ENCODE measurements at regions not wholly inside any gene's neighbourhood (a gene's known extent, or its start where the extent isn't known, plus 50 kb on each side); places are given as distances from the start of the nearest gene placed in this dataset.
"Not testable (repeated sequence)": the region's sequence is repeated elsewhere in the genome, so short reads cannot be mapped to it uniquely, and the experiment has no call there.

DNA sequence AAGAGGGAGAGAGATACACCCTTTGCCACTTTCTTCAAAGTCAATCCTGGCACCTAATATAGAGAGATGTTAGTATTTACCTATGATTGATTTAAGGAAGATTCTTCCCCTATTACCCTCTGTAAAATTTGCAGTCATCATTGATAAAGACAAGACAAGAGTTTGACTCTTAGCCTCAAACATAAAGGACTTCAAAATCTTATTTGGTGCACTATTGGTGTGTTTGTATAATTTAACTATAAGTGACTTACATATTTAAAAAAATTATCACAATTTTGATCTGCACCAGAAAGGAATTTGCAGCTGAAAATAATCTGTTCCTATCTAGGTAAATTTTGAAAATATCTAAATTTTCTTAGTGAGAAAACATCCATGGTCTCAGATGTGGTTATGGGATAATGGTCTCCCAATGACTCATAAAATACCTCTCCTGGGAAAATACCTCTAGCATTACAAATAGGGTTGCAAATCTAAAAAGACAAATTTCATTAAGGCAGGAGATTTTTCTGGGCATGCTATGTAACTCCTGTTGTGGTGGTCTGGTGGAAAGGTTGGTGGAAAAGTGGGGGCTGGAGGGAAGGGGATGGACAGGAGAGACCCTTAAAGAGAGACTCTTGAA lies 173.6 kb upstream of the MED14 start:
- intact Hi-C loops (cut with DNase I): no loop called here
- no peaks in the 10 kb centered on the region for H3K4me1 ChIP-seq
- H3K9me3 ChIP-seq: no peaks in the 10 kb centered on the region
- no peaks in the 10 kb centered on the region for H3K36me3 ChIP-seq
- no peaks in the 10 kb centered on the region for H3K27me3 ChIP-seq
- DNase-seq (ENCODE audit: extremely low spot score): no peak
- TF ChIP-seq POLR2AphosphoS5 (IDR thresholded peaks at IDR 0.05): no peak
- no peak for TF ChIP-seq POLR2A (IDR thresholded peaks at IDR 0.05; ENCODE audit: low read depth)
- TF ChIP-seq EP300 (IDR thresholded peaks at IDR 0.05): no peak
- no peak for TF ChIP-seq CTCF (IDR thresholded peaks at IDR 0.05)
- no peak overlapping the region for H3K4me3 ChIP-seq
- no peak overlapping the region for H3K27ac ChIP-seq (replicated peaks in 1 of 4)

DNA sequence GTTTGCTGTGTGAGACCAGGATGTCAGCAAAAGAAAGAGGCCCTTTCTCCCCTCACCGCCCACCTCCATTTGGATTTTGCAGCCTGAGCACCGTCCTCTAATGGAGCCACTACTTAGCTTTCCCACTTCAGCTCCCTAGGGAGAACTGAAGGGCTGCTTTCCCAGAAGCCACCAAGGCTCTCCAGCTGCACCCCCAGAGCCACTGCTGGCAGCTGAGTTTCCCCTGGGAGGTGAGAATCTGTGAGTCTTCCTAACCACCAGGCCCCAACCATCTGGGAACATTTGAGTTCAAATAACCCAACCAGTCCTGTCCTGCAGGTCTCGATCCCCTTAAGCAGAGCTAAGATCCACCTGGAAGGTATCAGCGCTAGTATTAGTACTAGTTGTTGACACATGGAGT lies 173.1 kb upstream of the USP9X start:
- no peak overlapping the region for H3K4me3 ChIP-seq
- intact Hi-C loops (cut with DNase I): no loop called here
- 75% methylated on average over 3 of the region's 4 CpGs for WGBS
- no peaks in the 10 kb centered on the region for H3K9me3 ChIP-seq
- no peaks in the 10 kb centered on the region for H3K36me3 ChIP-seq
- no peak for DNase-seq (ENCODE audit: extremely low spot score)
- TF ChIP-seq POLR2AphosphoS5 (IDR thresholded peaks at IDR 0.05): no peak
- no peak for TF ChIP-seq CTCF (IDR thresholded peaks at IDR 0.05)
- no peak for TF ChIP-seq POLR2A (IDR thresholded peaks at IDR 0.05; ENCODE audit: low read depth)
- TF ChIP-seq EP300 (IDR thresholded peaks at IDR 0.05): no peak
- H3K27me3 ChIP-seq: peaks cover 0 to 3% (median 0%) of the 10 kb centered on the region in 4 donors
- H3K27ac ChIP-seq (replicated peaks in 1 of 4): no peak overlapping the region
- no peaks in the 10 kb centered on the region for H3K4me1 ChIP-seq

- 64% methylated on average over 4 of the region's 4 CpGs for WGBS
- Histone ChIP-seq H3K9me3 (no peaks in the 10 kb centered on the region), H3K36me3 (no peaks in the 10 kb centered on the region), H3K4me3 (no peak overlapping the region), H3K4me1 (no peaks in the 10 kb centered on the region), H3K27me3 (peaks cover 0 to 3% (median 0%) of the 10 kb centered on the region in 4 donors), H3K27ac (replicated peaks in 1 of 4) (no peak overlapping the region)
- DNase-seq (ENCODE audit: extremely low spot score): no peak
- no peak for TF ChIP-seq POLR2AphosphoS5 (IDR thresholded peaks at IDR 0.05)
- TF ChIP-seq POLR2A (IDR thresholded peaks at IDR 0.05; ENCODE audit: low read depth): no peak
- no peak for TF ChIP-seq CTCF (IDR thresholded peaks at IDR 0.05)
- no peak for TF ChIP-seq EP300 (IDR thresholded peaks at IDR 0.05)
- intact Hi-C loops (cut with DNase I): no loop called here
Observed at GRCh38 chrX:40912576-40912975, 172.7 kb upstream of the USP9X start.

DNA sequence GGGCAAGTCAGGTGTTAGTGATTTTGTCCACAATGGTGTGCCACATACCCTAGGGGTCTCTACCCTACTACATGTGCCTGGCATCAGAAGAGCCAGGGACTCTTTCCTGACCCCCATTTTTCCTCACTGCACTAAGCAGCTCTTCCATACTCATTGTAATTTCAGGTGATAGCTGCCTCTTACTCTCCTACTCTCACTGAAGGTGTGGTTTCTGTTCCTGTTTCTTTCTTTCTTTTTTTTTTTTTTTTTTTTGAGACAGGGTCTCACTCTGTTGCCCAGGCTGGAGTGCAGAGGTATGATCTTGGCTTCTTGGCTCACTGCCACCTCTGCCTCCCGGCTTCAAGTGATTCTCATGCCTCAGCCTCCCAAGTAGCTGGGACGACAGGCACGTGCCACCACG lies 164.9 kb upstream of the USP9X start:
- H3K4me1 ChIP-seq: no peaks in the 10 kb centered on the region
- no peak for DNase-seq (ENCODE audit: extremely low spot score)
- TF ChIP-seq POLR2AphosphoS5 (IDR thresholded peaks at IDR 0.05): no peak
- TF ChIP-seq POLR2A (IDR thresholded peaks at IDR 0.05; ENCODE audit: low read depth): no peak
- no peak for TF ChIP-seq EP300 (IDR thresholded peaks at IDR 0.05)
- TF ChIP-seq CTCF (IDR thresholded peaks at IDR 0.05): no peak
- H3K9me3 ChIP-seq: peaks cover 0 to 18% (median 2%) of the 10 kb centered on the region in 4 donors
- H3K27me3 ChIP-seq: peaks cover 0 to 3% (median 0%) of the 10 kb centered on the region in 4 donors
- 92% methylated on average over 4 of the region's 4 CpGs for WGBS
- H3K36me3 ChIP-seq: no peaks in the 10 kb centered on the region
- no peak overlapping the region for H3K27ac ChIP-seq (replicated peaks in 1 of 4)
- intact Hi-C loops (cut with DNase I): no loop called here
- no peak overlapping the region for H3K4me3 ChIP-seq

DNA sequence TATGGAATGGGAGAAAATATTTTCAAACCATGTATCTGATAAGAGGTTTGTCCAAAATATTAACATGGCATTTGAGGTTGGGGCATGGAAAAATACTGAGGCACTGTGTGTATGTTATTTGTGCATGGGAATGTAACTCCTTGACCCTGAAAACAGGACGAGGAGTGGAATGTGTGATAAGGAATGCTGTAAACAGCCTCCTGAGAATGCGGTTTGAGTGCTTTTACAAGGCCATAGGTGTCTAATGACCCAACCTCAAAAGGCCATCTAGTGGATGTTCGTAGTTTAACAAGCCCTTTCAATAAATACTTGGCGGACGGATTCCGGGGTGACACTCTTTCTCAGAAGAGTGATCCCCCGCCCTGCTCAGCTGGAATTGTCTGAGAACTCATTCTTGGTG lies 162.9 kb upstream of the USP9X start:
- intact Hi-C loops (cut with DNase I): no loop called here
- no peak for DNase-seq (ENCODE audit: extremely low spot score)
- Histone ChIP-seq H3K4me3 (no peak overlapping the region), H3K4me1 (no peaks in the 10 kb centered on the region), H3K36me3 (no peaks in the 10 kb centered on the region), H3K9me3 (peaks cover 0 to 18% (median 2%) of the 10 kb centered on the region in 4 donors), H3K27ac (replicated peaks in 1 of 4) (no peak overlapping the region), H3K27me3 (no peaks in the 10 kb centered on the region)
- no peak for TF ChIP-seq CTCF (IDR thresholded peaks at IDR 0.05)
- TF ChIP-seq POLR2A (IDR thresholded peaks at IDR 0.05; ENCODE audit: low read depth): no peak
- no peak for TF ChIP-seq POLR2AphosphoS5 (IDR thresholded peaks at IDR 0.05)
- no peak for TF ChIP-seq EP300 (IDR thresholded peaks at IDR 0.05)
- 26% methylated on average over 7 of the region's 7 CpGs for WGBS

GRCh38 chrX:40926739-40927427 lies 158.4 kb upstream of the USP9X start:
- H3K27me3 ChIP-seq; H3K4me3 ChIP-seq; DNase-seq (ENCODE audit: extremely low spot score); intact Hi-C loops (cut with DNase I); H3K4me1 ChIP-seq; H3K36me3 ChIP-seq; H3K9me3 ChIP-seq; H3K27ac ChIP-seq (replicated peaks in 1 of 4): not testable (repeated sequence)
- WGBS: 90% methylated on average over 1 of the region's 1 CpG
